Osteoblast (primary cell): ENCODE measurements at regions not wholly inside any gene's neighbourhood (a gene's known extent, or its start where the extent isn't known, plus 50 kb on each side); places are given as distances from the start of the nearest gene placed in this dataset.

Experiments used
- DNase-seq: peaks from one replicate; pipeline ENCODE4 v3.0.0; 2011; ENCODE audit warnings: low spot score, mixed read lengths; ENCODE audit not compliant: insufficient read length; ENCODE audit errors: missing footprints
- H2AFZ ChIP-seq: 2 replicates; pipeline ENCODE4 v1.6.0; 2011; ENCODE audit warnings: mild to moderate bottlenecking, low read length
- H3K27ac ChIP-seq: 2 replicates; pipeline ENCODE4 v1.5.1; 2011; ENCODE audit warnings: mild to moderate bottlenecking, low read depth, low read length, moderate library complexity
- H3K27me3 ChIP-seq: 2 replicates; pipeline ENCODE4 v1.6.0; 2012; ENCODE audit warnings: mild to moderate bottlenecking, control low read depth, inconsistent platforms, low read length, moderate library complexity; ENCODE audit not compliant: insufficient read depth
- H3K36me3 ChIP-seq: 2 replicates; pipeline ENCODE4 v1.5.1; 2011; ENCODE audit warnings: mild to moderate bottlenecking, low read length, control low read depth, moderate library complexity; ENCODE audit not compliant: insufficient read depth
- H3K4me1 ChIP-seq: 2 replicates; pipeline ENCODE4 v1.5.1; 2011; ENCODE audit warnings: mild to moderate bottlenecking, low read length, control low read depth, moderate library complexity; ENCODE audit not compliant: insufficient read depth
- H3K4me2 ChIP-seq: 2 replicates; pipeline ENCODE4 v1.6.0; 2011; ENCODE audit warnings: mild to moderate bottlenecking, low read length; ENCODE audit not compliant: insufficient read depth
- H3K4me3 ChIP-seq: fragments of 200-600 bp; sonication (generic); 3 replicates; pipeline ENCODE4 v1.5.1; 2012; ENCODE audit warnings: mild to moderate bottlenecking, low read length, inconsistent platforms; ENCODE audit not compliant: insufficient read depth
- H3K79me2 ChIP-seq: 2 replicates; pipeline ENCODE4 v1.6.0; 2012; ENCODE audit warnings: mild to moderate bottlenecking, low read length, control low read depth, inconsistent platforms; ENCODE audit not compliant: insufficient read depth
- H3K9me3 ChIP-seq: 2 replicates; pipeline ENCODE4 v1.5.1; 2011; ENCODE audit warnings: low read depth, low read length, control low read depth
- H4K20me1 ChIP-seq: 2 replicates; pipeline ENCODE4 v1.6.0; 2012; ENCODE audit warnings: mild to moderate bottlenecking, low read length, control low read depth; ENCODE audit not compliant: insufficient read depth
- CTCF ChIP-seq: IDR thresholded peaks from 2 replicates; pipeline ENCODE4 v1.5.1; 2011; ENCODE audit warnings: mild to moderate bottlenecking, low read depth, low read length, moderate library complexity; ENCODE audit errors: extremely low read depth

DNA sequence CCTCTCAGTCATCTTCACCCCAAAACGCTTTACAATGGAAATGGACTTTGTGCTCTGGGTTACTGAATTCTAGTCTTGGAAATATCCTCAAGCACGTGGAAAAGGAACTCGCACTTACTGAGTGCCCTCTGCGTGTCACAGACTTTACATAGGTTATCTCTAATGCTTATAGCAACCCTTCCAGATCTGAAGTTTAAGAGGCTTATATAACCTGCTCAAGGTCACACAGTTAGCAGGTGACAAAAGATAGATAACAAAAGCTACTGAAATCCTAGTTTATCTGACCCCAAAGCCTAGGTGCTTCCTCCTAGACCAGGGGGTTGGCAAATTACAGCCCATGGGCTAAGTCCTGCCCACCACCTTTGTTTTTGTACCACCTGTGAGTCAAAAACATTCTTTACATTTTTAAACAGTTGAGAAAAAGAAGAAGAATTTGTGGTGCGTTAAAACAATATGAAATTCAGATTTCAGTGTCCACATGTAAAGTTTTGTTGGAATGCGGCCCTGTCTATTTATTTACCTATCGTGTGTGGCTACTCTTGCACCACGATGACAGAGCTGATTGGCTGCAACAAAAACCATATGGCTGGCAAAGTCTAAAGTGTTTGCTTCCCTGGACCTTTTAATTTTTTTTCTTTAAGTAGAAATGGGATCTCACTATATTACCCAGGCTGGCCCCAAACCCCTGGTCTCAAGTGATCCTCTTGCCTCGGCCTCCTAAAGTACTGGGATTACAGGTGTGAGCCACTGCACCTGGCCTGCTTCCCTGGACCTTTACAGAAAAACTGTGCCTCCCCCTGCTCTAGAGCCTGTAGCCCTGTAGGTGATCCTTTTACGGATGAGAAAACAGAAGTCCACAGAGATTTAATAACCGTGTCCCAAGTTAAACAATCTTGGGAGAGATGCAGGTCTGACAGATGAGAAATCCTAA lies 110.2 kb upstream of the RREB1 start:
- no peak overlapping the region for H3K4me2 ChIP-seq
- H3K27ac ChIP-seq: no peak overlapping the region
- H3K4me1 ChIP-seq: no peaks in the 10 kb centered on the region
- no peak overlapping the region for H3K4me3 ChIP-seq
- no peaks in the 10 kb centered on the region for H3K79me2 ChIP-seq
- no peak for TF ChIP-seq CTCF
- no peaks in the 10 kb centered on the region for H3K36me3 ChIP-seq
- H2AFZ ChIP-seq: no peak overlapping the region
- DNase-seq: no peak
- H4K20me1 ChIP-seq: no peaks in the 10 kb centered on the region
- H3K9me3 ChIP-seq: no peaks in the 10 kb centered on the region
- H3K27me3 ChIP-seq: peaks cover 4% of the 10 kb centered on the region

GRCh38 chr6:6998194-6998569 lies 109.6 kb upstream of the RREB1 start:
- Histone ChIP-seq H3K4me1 (no peaks in the 10 kb centered on the region), H3K4me3 (no peak overlapping the region), H3K4me2 (no peak overlapping the region), H3K27ac (no peak overlapping the region), H4K20me1 (no peaks in the 10 kb centered on the region), H3K9me3 (no peaks in the 10 kb centered on the region), H3K79me2 (no peaks in the 10 kb centered on the region), H3K36me3 (no peaks in the 10 kb centered on the region), H3K27me3 (peaks cover 4% of the 10 kb centered on the region), H2AFZ (no peak overlapping the region)
- TF ChIP-seq CTCF: no peak
- DNase-seq: no peak

- no peak for TF ChIP-seq CTCF
- Histone ChIP-seq H3K4me2 (no peak overlapping the region), H3K9me3 (no peaks in the 10 kb centered on the region), H3K79me2 (no peaks in the 10 kb centered on the region), H3K27me3 (peaks cover 1% of the 10 kb centered on the region), H2AFZ (no peak overlapping the region), H3K27ac (no peak overlapping the region), H3K4me1 (no peaks in the 10 kb centered on the region), H3K4me3 (no peak overlapping the region), H3K36me3 (no peaks in the 10 kb centered on the region), H4K20me1 (no peaks in the 10 kb centered on the region)
- no peak for DNase-seq
Measured at GRCh38 chr6:7000825-7001777, 106.7 kb upstream of the RREB1 start.

GRCh38 chr6:7003041-7003440 lies 104.7 kb upstream of the RREB1 start:
- Histone ChIP-seq H2AFZ (no peak overlapping the region), H3K36me3 (no peaks in the 10 kb centered on the region), H4K20me1 (no peaks in the 10 kb centered on the region), H3K27me3 (no peaks in the 10 kb centered on the region), H3K79me2 (no peaks in the 10 kb centered on the region), H3K4me3 (no peak overlapping the region), H3K9me3 (no peaks in the 10 kb centered on the region), H3K27ac (no peak overlapping the region), H3K4me1 (no peaks in the 10 kb centered on the region), H3K4me2 (no peak overlapping the region)
- DNase-seq: no peak
- TF ChIP-seq CTCF: no peak
